PFSK-1 (cell line): ENCODE measurements at regions not wholly inside any gene's neighbourhood (a gene's known extent, or its start where the extent isn't known, plus 50 kb on each side); places are given as distances from the start of the nearest gene placed in this dataset.

Experiments used
- FOXP2 ChIP-seq: optimal IDR thresholded peaks from 2 replicates; pipeline ENCODE3; 2011; ENCODE audit warnings: borderline replicate concordance, control low read depth, inconsistent platforms; ENCODE audit not compliant: insufficient read depth; ENCODE audit errors: extremely low read length, extremely low read depth
- POLR2AphosphoS5 ChIP-seq: IDR thresholded peaks from 2 replicates; pipeline ENCODE4 v1.6.1; 2012; ENCODE audit warnings: low read depth, mild to moderate bottlenecking, control low read depth, low read length, moderate library complexity
- SIN3A ChIP-seq: IDR thresholded peaks from 2 replicates; pipeline ENCODE4 v1.6.1; 2012; ENCODE audit warnings: mild to moderate bottlenecking, low read length, moderate library complexity, borderline replicate concordance; ENCODE audit not compliant: insufficient read depth
- TAF1 ChIP-seq: IDR thresholded peaks from 2 replicates; pipeline ENCODE4 v1.6.1; 2012; ENCODE audit warnings: low read length, control low read depth, borderline replicate concordance; ENCODE audit not compliant: insufficient read depth
- TF ChIP-seq, protein P1 (sequence below), 2 experiments: IDR thresholded peaks; 2 replicates each; pipeline versions ENCODE4 v1.6.1 to v1.8.0; 2011 to 2012; ENCODE audit warnings: low read depth in 2 of 2, low read length in 2 of 2, control low read depth in 1 of 2, inconsistent platforms in 1 of 2, mild to moderate bottlenecking in 1 of 2, moderate library complexity in 1 of 2; ENCODE audit not compliant: insufficient read depth in 1 of 2

- TF ChIP-seq FOXP2 = no peak
- TF ChIP-seq SIN3A = no peak
- no peak for TF ChIP-seq POLR2AphosphoS5
- TF ChIP-seq, protein P1, sequence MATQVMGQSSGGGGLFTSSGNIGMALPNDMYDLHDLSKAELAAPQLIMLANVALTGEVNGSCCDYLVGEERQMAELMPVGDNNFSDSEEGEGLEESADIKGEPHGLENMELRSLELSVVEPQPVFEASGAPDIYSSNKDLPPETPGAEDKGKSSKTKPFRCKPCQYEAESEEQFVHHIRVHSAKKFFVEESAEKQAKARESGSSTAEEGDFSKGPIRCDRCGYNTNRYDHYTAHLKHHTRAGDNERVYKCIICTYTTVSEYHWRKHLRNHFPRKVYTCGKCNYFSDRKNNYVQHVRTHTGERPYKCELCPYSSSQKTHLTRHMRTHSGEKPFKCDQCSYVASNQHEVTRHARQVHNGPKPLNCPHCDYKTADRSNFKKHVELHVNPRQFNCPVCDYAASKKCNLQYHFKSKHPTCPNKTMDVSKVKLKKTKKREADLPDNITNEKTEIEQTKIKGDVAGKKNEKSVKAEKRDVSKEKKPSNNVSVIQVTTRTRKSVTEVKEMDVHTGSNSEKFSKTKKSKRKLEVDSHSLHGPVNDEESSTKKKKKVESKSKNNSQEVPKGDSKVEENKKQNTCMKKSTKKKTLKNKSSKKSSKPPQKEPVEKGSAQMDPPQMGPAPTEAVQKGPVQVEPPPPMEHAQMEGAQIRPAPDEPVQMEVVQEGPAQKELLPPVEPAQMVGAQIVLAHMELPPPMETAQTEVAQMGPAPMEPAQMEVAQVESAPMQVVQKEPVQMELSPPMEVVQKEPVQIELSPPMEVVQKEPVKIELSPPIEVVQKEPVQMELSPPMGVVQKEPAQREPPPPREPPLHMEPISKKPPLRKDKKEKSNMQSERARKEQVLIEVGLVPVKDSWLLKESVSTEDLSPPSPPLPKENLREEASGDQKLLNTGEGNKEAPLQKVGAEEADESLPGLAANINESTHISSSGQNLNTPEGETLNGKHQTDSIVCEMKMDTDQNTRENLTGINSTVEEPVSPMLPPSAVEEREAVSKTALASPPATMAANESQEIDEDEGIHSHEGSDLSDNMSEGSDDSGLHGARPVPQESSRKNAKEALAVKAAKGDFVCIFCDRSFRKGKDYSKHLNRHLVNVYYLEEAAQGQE (IDR thresholded peaks at IDR 0.05; ENCODE audit: insufficient read depth in 1 of 2, low read depth in 2 of 2, low read length in 2 of 2) = no peak
- no peak for TF ChIP-seq TAF1
Measured at GRCh38 chr18:28714498-28714897, 537.6 kb upstream of the CDH2 start.
